ENCODE measurements at regions not wholly inside any gene's neighbourhood (a gene's known extent, or its start where the extent isn't known, plus 50 kb on each side); places are given as distances from the start of the nearest gene placed in this dataset.

GRCh38 chr19:23522431-23522830, 127.2 kb upstream of the ZNF91 start:
- no peak for DNase-seq (ENCODE audit: low read depth, low spot score)
- Histone ChIP-seq H3K4me1 (ENCODE audit: control insufficient read depth, insufficient read depth, low read length) (no peaks in the 10 kb centered on the region), H3K9me3 (ENCODE audit: control insufficient read depth, insufficient read depth, low read length) (no peaks in the 10 kb centered on the region), H3K36me3 (ENCODE audit: control insufficient read depth, insufficient read depth, low read length) (no peaks in the 10 kb centered on the region), H3K27me3 (ENCODE audit: control insufficient read depth, insufficient read depth, low read length) (no peaks in the 10 kb centered on the region), H3K27ac (ENCODE audit: low read length) (no peak overlapping the region), H3K4me3 (ENCODE audit: low read length) (no peak overlapping the region)
- WGBS (ENCODE audit: insufficient coverage, insufficient read length), result no CpG with 5 or more reads among the region's 1 CpG

- no peak overlapping the region for H3K27ac ChIP-seq (ENCODE audit: low read length)
- no peaks in the 10 kb centered on the region for H3K27me3 ChIP-seq (ENCODE audit: control insufficient read depth, insufficient read depth, low read length)
- DNase-seq (ENCODE audit: low read depth, low spot score), result no peak
- WGBS (ENCODE audit: insufficient coverage, insufficient read length), result no CpG with 5 or more reads among the region's 1 CpG
- H3K4me1 ChIP-seq (ENCODE audit: control insufficient read depth, insufficient read depth, low read length), result no peaks in the 10 kb centered on the region
- H3K9me3 ChIP-seq (ENCODE audit: control insufficient read depth, insufficient read depth, low read length), result no peaks in the 10 kb centered on the region
- H3K36me3 ChIP-seq (ENCODE audit: control insufficient read depth, insufficient read depth, low read length), result no peaks in the 10 kb centered on the region
- no peak overlapping the region for H3K4me3 ChIP-seq (ENCODE audit: low read length)
Observed at GRCh38 chr19:23521471-23521870, 126.2 kb upstream of the ZNF91 start.

GRCh38 chr19:23520441-23520840, 125.2 kb upstream of the ZNF91 start:
- Histone ChIP-seq H3K9me3 (ENCODE audit: control insufficient read depth, insufficient read depth, low read length) (no peaks in the 10 kb centered on the region), H3K4me3 (ENCODE audit: low read length) (no peak overlapping the region), H3K27me3 (ENCODE audit: control insufficient read depth, insufficient read depth, low read length) (no peaks in the 10 kb centered on the region), H3K27ac (ENCODE audit: low read length) (no peak overlapping the region), H3K4me1 (ENCODE audit: control insufficient read depth, insufficient read depth, low read length) (no peaks in the 10 kb centered on the region), H3K36me3 (ENCODE audit: control insufficient read depth, insufficient read depth, low read length) (no peaks in the 10 kb centered on the region)
- no CpG with 5 or more reads among the region's 2 CpGs for WGBS (ENCODE audit: insufficient coverage, insufficient read length)
- DNase-seq (ENCODE audit: low read depth, low spot score), result no peak

GRCh38 chr19:23519031-23519430, 123.8 kb upstream of the ZNF91 start:
- H3K9me3 ChIP-seq (ENCODE audit: control insufficient read depth, insufficient read depth, low read length), result no peaks in the 10 kb centered on the region

GRCh38 chr19:23516266-23516665, 121.0 kb upstream of the ZNF91 start:
- Histone ChIP-seq H3K4me3 (ENCODE audit: low read length) (no peak overlapping the region), H3K4me1 (ENCODE audit: control insufficient read depth, insufficient read depth, low read length) (no peaks in the 10 kb centered on the region), H3K27me3 (ENCODE audit: control insufficient read depth, insufficient read depth, low read length) (no peaks in the 10 kb centered on the region), H3K9me3 (ENCODE audit: control insufficient read depth, insufficient read depth, low read length) (no peaks in the 10 kb centered on the region), H3K36me3 (ENCODE audit: control insufficient read depth, insufficient read depth, low read length) (no peaks in the 10 kb centered on the region), H3K27ac (ENCODE audit: low read length) (no peak overlapping the region)
- WGBS (ENCODE audit: insufficient coverage, insufficient read length), result no CpG with 5 or more reads among the region's 2 CpGs
- no peak for DNase-seq (ENCODE audit: low read depth, low spot score)

More at GRCh38 chr19:23519031-23519430, 123.8 kb upstream of the ZNF91 start:
- H3K36me3 ChIP-seq (ENCODE audit: control insufficient read depth, insufficient read depth, low read length), result no peaks in the 10 kb centered on the region
- H3K27me3 ChIP-seq (ENCODE audit: control insufficient read depth, insufficient read depth, low read length), result no peaks in the 10 kb centered on the region
- no peaks in the 10 kb centered on the region for H3K4me1 ChIP-seq (ENCODE audit: control insufficient read depth, insufficient read depth, low read length)
- H3K27ac ChIP-seq (ENCODE audit: low read length), result no peak overlapping the region
- no peak overlapping the region for H3K4me3 ChIP-seq (ENCODE audit: low read length)
- DNase-seq (ENCODE audit: low read depth, low spot score), result no peak
- no CpG with 5 or more reads among the region's 1 CpG for WGBS (ENCODE audit: insufficient coverage, insufficient read length)

GRCh38 chr19:23515551-23515950, 120.3 kb upstream of the ZNF91 start:
- DNase-seq (ENCODE audit: low read depth, low spot score), result no peak
- H3K27me3 ChIP-seq (ENCODE audit: control insufficient read depth, insufficient read depth, low read length), result no peaks in the 10 kb centered on the region
- H3K4me1 ChIP-seq (ENCODE audit: control insufficient read depth, insufficient read depth, low read length), result no peaks in the 10 kb centered on the region
- WGBS (ENCODE audit: insufficient coverage, insufficient read length), result no CpG with 5 or more reads among the region's 1 CpG
- H3K4me3 ChIP-seq (ENCODE audit: low read length), result no peak overlapping the region
- H3K27ac ChIP-seq (ENCODE audit: low read length), result no peak overlapping the region
- no peaks in the 10 kb centered on the region for H3K9me3 ChIP-seq (ENCODE audit: control insufficient read depth, insufficient read depth, low read length)
- H3K36me3 ChIP-seq (ENCODE audit: control insufficient read depth, insufficient read depth, low read length), result no peaks in the 10 kb centered on the region

GRCh38 chr19:23512151-23512925, 117.1 kb upstream of the ZNF91 start:
- Histone ChIP-seq H3K36me3 (ENCODE audit: control insufficient read depth, insufficient read depth, low read length) (no peaks in the 10 kb centered on the region), H3K4me1 (ENCODE audit: control insufficient read depth, insufficient read depth, low read length) (no peaks in the 10 kb centered on the region), H3K4me3 (ENCODE audit: low read length) (no peak overlapping the region), H3K27ac (ENCODE audit: low read length) (no peak overlapping the region), H3K27me3 (ENCODE audit: control insufficient read depth, insufficient read depth, low read length) (no peaks in the 10 kb centered on the region), H3K9me3 (ENCODE audit: control insufficient read depth, insufficient read depth, low read length) (no peaks in the 10 kb centered on the region)
- DNase-seq (ENCODE audit: low read depth, low spot score), result no peak
- WGBS (ENCODE audit: insufficient coverage, insufficient read length), result no CpG with 5 or more reads among the region's 24 CpGs

- Histone ChIP-seq H3K4me1 (ENCODE audit: control insufficient read depth, insufficient read depth, low read length) (no peaks in the 10 kb centered on the region), H3K27ac (ENCODE audit: low read length) (no peak overlapping the region), H3K9me3 (ENCODE audit: control insufficient read depth, insufficient read depth, low read length) (no peaks in the 10 kb centered on the region), H3K27me3 (ENCODE audit: control insufficient read depth, insufficient read depth, low read length) (no peaks in the 10 kb centered on the region), H3K36me3 (ENCODE audit: control insufficient read depth, insufficient read depth, low read length) (no peaks in the 10 kb centered on the region), H3K4me3 (ENCODE audit: low read length) (no peak overlapping the region)
- no CpG with 5 or more reads among the region's 3 CpGs for WGBS (ENCODE audit: insufficient coverage, insufficient read length)
- no peak for DNase-seq (ENCODE audit: low read depth, low spot score)
Observed at GRCh38 chr19:23509686-23510450, 114.6 kb upstream of the ZNF91 start.

GRCh38 chr19:23507446-23507845, 112.2 kb upstream of the ZNF91 start:
- no peaks in the 10 kb centered on the region for H3K9me3 ChIP-seq (ENCODE audit: control insufficient read depth, insufficient read depth, low read length)
- H3K36me3 ChIP-seq (ENCODE audit: control insufficient read depth, insufficient read depth, low read length), result no peaks in the 10 kb centered on the region
- no CpG with 5 or more reads among the region's 7 CpGs for WGBS (ENCODE audit: insufficient coverage, insufficient read length)
- no peak overlapping the region for H3K27ac ChIP-seq (ENCODE audit: low read length)
- H3K4me3 ChIP-seq (ENCODE audit: low read length), result no peak overlapping the region
- DNase-seq (ENCODE audit: low read depth, low spot score), result no peak
- no peaks in the 10 kb centered on the region for H3K4me1 ChIP-seq (ENCODE audit: control insufficient read depth, insufficient read depth, low read length)
- H3K27me3 ChIP-seq (ENCODE audit: control insufficient read depth, insufficient read depth, low read length), result no peaks in the 10 kb centered on the region

GRCh38 chr19:23505738-23506137, 110.5 kb upstream of the ZNF91 start:
- no peaks in the 10 kb centered on the region for H3K4me1 ChIP-seq (ENCODE audit: control insufficient read depth, insufficient read depth, low read length)
- no peak overlapping the region for H3K4me3 ChIP-seq (ENCODE audit: low read length)
- H3K9me3 ChIP-seq (ENCODE audit: control insufficient read depth, insufficient read depth, low read length), result no peaks in the 10 kb centered on the region
- no peaks in the 10 kb centered on the region for H3K36me3 ChIP-seq (ENCODE audit: control insufficient read depth, insufficient read depth, low read length)
- H3K27ac ChIP-seq (ENCODE audit: low read length), result no peak overlapping the region
- no CpG with 5 or more reads among the region's 1 CpG for WGBS (ENCODE audit: insufficient coverage, insufficient read length)
- no peak for DNase-seq (ENCODE audit: low read depth, low spot score)
- H3K27me3 ChIP-seq (ENCODE audit: control insufficient read depth, insufficient read depth, low read length), result no peaks in the 10 kb centered on the region
